Hepatocyte (in vitro differentiated cells): ENCODE measurements at regions not wholly inside any gene's neighbourhood (a gene's known extent, or its start where the extent isn't known, plus 50 kb on each side); places are given as distances from the start of the nearest gene placed in this dataset.
"Not testable (repeated sequence)": the region's sequence is repeated elsewhere in the genome, so short reads cannot be mapped to it uniquely, and the experiment has no call there.

ENCODE experiments used
- DNase-seq: peaks from one replicate; pipeline ENCODE4 v3.0.0-alpha.2; 2016; ENCODE audit warnings: low spot score
- H2AFZ ChIP-seq: fragments of 200-600 bp; sonication (generic); 2 replicates; pipeline ENCODE4 v1.6.0; 2016; ENCODE audit warnings: antibody characterized with exemption, mild to moderate bottlenecking
- H3K27ac ChIP-seq: fragments of 200-600 bp; sonication (generic); 2 replicates; pipeline ENCODE4 v1.5.1; 2016; ENCODE audit warnings: mild to moderate bottlenecking
- H3K27me3 ChIP-seq: fragments of 200-600 bp; sonication (generic); 2 replicates; pipeline ENCODE4 v1.6.1; 2016
- H3K36me3 ChIP-seq: fragments of 200-600 bp; sonication (generic); replicated peaks from 2 replicates; pipeline ENCODE4 v1.5.1; 2016; ENCODE audit warnings: low read depth; ENCODE audit not compliant: insufficient read depth
- H3K4me1 ChIP-seq: fragments of 200-600 bp; sonication (generic); 2 replicates; pipeline ENCODE4 v1.5.1; 2016; ENCODE audit warnings: mild to moderate bottlenecking, moderate library complexity; ENCODE audit not compliant: insufficient read depth
- H3K4me2 ChIP-seq: fragments of 200-600 bp; sonication (generic); 2 replicates; pipeline ENCODE4 v1.6.0; 2016
- H3K4me3 ChIP-seq: fragments of 200-600 bp; sonication (generic); 2 replicates; pipeline ENCODE4 v1.5.1; 2016; ENCODE audit warnings: mild to moderate bottlenecking
- H3K79me2 ChIP-seq: fragments of 200-600 bp; sonication (generic); 2 replicates; pipeline ENCODE4 v1.6.0; 2017; ENCODE audit warnings: mild to moderate bottlenecking
- H3K9me2 ChIP-seq: fragments of 200-600 bp; sonication (generic); replicated peaks from 2 replicates; pipeline ENCODE4 v1.6.0; 2017; ENCODE audit warnings: mild to moderate bottlenecking; ENCODE audit not compliant: insufficient read depth
- H3K9me3 ChIP-seq: fragments of 200-600 bp; sonication (generic); 2 replicates; pipeline ENCODE4 v1.5.1; 2016; ENCODE audit warnings: low read depth, mild to moderate bottlenecking
- H4K20me1 ChIP-seq: fragments of 200-600 bp; sonication (generic); 2 replicates; pipeline ENCODE4 v1.6.0; 2016; ENCODE audit warnings: mild to moderate bottlenecking; ENCODE audit not compliant: insufficient read depth, poor library complexity, severe bottlenecking
- CTCF ChIP-seq: fragments of 200-600 bp; sonication (generic); IDR thresholded peaks from 2 replicates; pipeline ENCODE4 v1.5.1; 2016; ENCODE audit warnings: antibody characterized with exemption, mild to moderate bottlenecking; ENCODE audit not compliant: poor library complexity
- EZH2 ChIP-seq: fragments of 200-600 bp; sonication (generic); IDR thresholded peaks from 2 replicates; pipeline ENCODE4 v1.6.1; 2016; ENCODE audit warnings: antibody characterized with exemption, mild to moderate bottlenecking, borderline replicate concordance
- EZH2phosphoT487 ChIP-seq: fragments of 200-600 bp; sonication (generic); IDR thresholded peaks from one replicate; pipeline ENCODE4 v1.6.1; 2018; ENCODE audit warnings: antibody characterized with exemption, mild to moderate bottlenecking, low read depth, moderate library complexity; ENCODE audit not compliant: unreplicated experiment, severe bottlenecking
- WGBS: methylation state at CpG from one replicate; pipeline ENCODE4 v1.1.6; 2016; ENCODE audit warnings: low lambda C conversion rate; ENCODE audit errors: missing lambda C conversion rate; 5-methylcytosine and 5-hydroxymethylcytosine counted together

GRCh38 chr9:65458992-65459391, 174.0 kb upstream of the FOXD4L5 start:
- H3K36me3 ChIP-seq = no peaks in the 10 kb centered on the region
- no peak for DNase-seq
- H4K20me1 ChIP-seq = no peaks in the 10 kb centered on the region
- no peaks in the 10 kb centered on the region for H3K79me2 ChIP-seq
- no peak overlapping the region for H2AFZ ChIP-seq
- no peak overlapping the region for H3K27ac ChIP-seq
- no peaks in the 10 kb centered on the region for H3K4me1 ChIP-seq
- H3K27me3 ChIP-seq = no peaks in the 10 kb centered on the region
- TF ChIP-seq EZH2phosphoT487 (no peak), EZH2 (no peak), CTCF (no peak)
- no peak overlapping the region for H3K4me3 ChIP-seq
- no peaks in the 10 kb centered on the region for H3K9me3 ChIP-seq
- no peaks in the 10 kb centered on the region for H3K9me2 ChIP-seq
- no peak overlapping the region for H3K4me2 ChIP-seq
- 93% methylated on average over 10 of the region's 10 CpGs for WGBS

- no peak overlapping the region for H3K4me2 ChIP-seq
Observed at GRCh38 chr9:65458465-65458864, 173.5 kb upstream of the FOXD4L5 start.

GRCh38 chr9:65456991-65457390, 172.0 kb upstream of the FOXD4L5 start:
- H3K4me1 ChIP-seq, H3K9me3 ChIP-seq, H3K9me2 ChIP-seq, H3K4me2 ChIP-seq, H4K20me1 ChIP-seq, H3K79me2 ChIP-seq, H3K27me3 ChIP-seq, H3K4me3 ChIP-seq, H3K36me3 ChIP-seq, DNase-seq, H3K27ac ChIP-seq, H2AFZ ChIP-seq: not testable (repeated sequence)
- 92% methylated on average over 18 of the region's 18 CpGs for WGBS

More at GRCh38 chr9:65458465-65458864, 173.5 kb upstream of the FOXD4L5 start:
- Histone ChIP-seq H3K9me2 (no peaks in the 10 kb centered on the region), H3K79me2 (no peaks in the 10 kb centered on the region), H3K27me3 (no peaks in the 10 kb centered on the region), H3K27ac (no peak overlapping the region), H4K20me1 (no peaks in the 10 kb centered on the region), H3K4me3 (no peak overlapping the region), H3K4me1 (no peaks in the 10 kb centered on the region), H2AFZ (no peak overlapping the region), H3K36me3 (no peaks in the 10 kb centered on the region), H3K9me3 (no peaks in the 10 kb centered on the region)
- no peak for DNase-seq
- WGBS = 68% methylated on average over 4 of the region's 20 CpGs
- TF ChIP-seq EZH2 (no peak), CTCF (no peak), EZH2phosphoT487 (no peak)

GRCh38 chr9:65455751-65456647, 171.0 kb upstream of the FOXD4L5 start:
- H4K20me1 ChIP-seq, H3K27ac ChIP-seq, H3K4me2 ChIP-seq, H3K4me1 ChIP-seq, H3K27me3 ChIP-seq, H3K9me3 ChIP-seq, H3K4me3 ChIP-seq, H2AFZ ChIP-seq, DNase-seq, H3K9me2 ChIP-seq, H3K79me2 ChIP-seq, H3K36me3 ChIP-seq: not testable (repeated sequence)
- WGBS = 81% methylated on average over 15 of the region's 18 CpGs

- WGBS = 86% methylated on average over 12 of the region's 13 CpGs
- not testable (repeated sequence) for H3K9me3 ChIP-seq, H3K4me3 ChIP-seq, H3K36me3 ChIP-seq, H3K4me1 ChIP-seq, H2AFZ ChIP-seq, H4K20me1 ChIP-seq, H3K79me2 ChIP-seq, H3K27me3 ChIP-seq, H3K9me2 ChIP-seq, H3K27ac ChIP-seq, H3K4me2 ChIP-seq, DNase-seq
Observed at GRCh38 chr9:65455136-65455535, 170.1 kb upstream of the FOXD4L5 start.

GRCh38 chr9:65454666-65455065, 169.7 kb upstream of the FOXD4L5 start:
- not testable (repeated sequence) for H3K4me1 ChIP-seq, H3K4me2 ChIP-seq, H3K9me2 ChIP-seq, DNase-seq, H3K27ac ChIP-seq, H3K36me3 ChIP-seq, H4K20me1 ChIP-seq, H3K79me2 ChIP-seq, H3K9me3 ChIP-seq, H3K4me3 ChIP-seq, H2AFZ ChIP-seq, H3K27me3 ChIP-seq
- WGBS = 70% methylated on average over 13 of the region's 13 CpGs

- WGBS = 19% methylated on average over 2 of the region's 2 CpGs
- not testable (repeated sequence) for H2AFZ ChIP-seq, H3K4me3 ChIP-seq, H3K4me2 ChIP-seq, H3K79me2 ChIP-seq, DNase-seq, H3K9me3 ChIP-seq, H3K9me2 ChIP-seq, H3K36me3 ChIP-seq, H3K4me1 ChIP-seq, H3K27ac ChIP-seq, H3K27me3 ChIP-seq, H4K20me1 ChIP-seq
Observed at GRCh38 chr9:65454034-65454433, 169.0 kb upstream of the FOXD4L5 start.
